IMR-90 (cell line): ENCODE measurements at regions not wholly inside any gene's neighbourhood (a gene's known extent, or its start where the extent isn't known, plus 50 kb on each side); places are given as distances from the start of the nearest gene placed in this dataset.

Source experiments
- ATAC-seq: fragments of 200-7000 bp; cut with Tn5 transposase; 2 replicates; pipeline ENCODE4 v1.9.1; 2020; ENCODE audit warnings: low read depth, mild to moderate bottlenecking, moderate library complexity
- BruUV-seq: library from RNA; stranded (reverse); fragments of 400-500 nt; replicated peaks from 2 replicates; lab custom pipeline; 2021; lab: Mats Ljungman, UMichigan
- CTCF ChIA-PET: fragments of 300-600 bp; formaldehyde crosslinking; extraction: SDS; loops from one replicate; lab custom pipeline; 2021; ENCODE audit warnings: antibody characterized with exemption; lab: Yijun Ruan, JAX
- POLR2A ChIA-PET: fragments of 300-600 bp; sonication (Branson Sonifier 250); formaldehyde crosslinking; loops from one replicate; lab custom pipeline; 2022; ENCODE audit warnings: antibody characterized with exemption; ENCODE audit not compliant: unreplicated experiment; lab: Charles Lee
- DNase-seq: peaks from one replicate; pipeline ENCODE4 v3.0.0; 2013
- H2AFZ ChIP-seq: replicated peaks from 2 replicates; pipeline ENCODE3; 2013; ENCODE audit warnings: low read length, mild to moderate bottlenecking; ENCODE audit not compliant: poor library complexity
- H2AK5ac ChIP-seq: 2 replicates; pipeline ENCODE4 v1.6.1; 2013; ENCODE audit warnings: low read depth, low read length, inconsistent platforms
- H2AK9ac ChIP-seq: replicated peaks from 2 replicates; pipeline ENCODE3; 2013; ENCODE audit warnings: mild to moderate bottlenecking, low read depth, low read length, moderate library complexity; ENCODE audit not compliant: poor library complexity
- H2BK120ac ChIP-seq: 2 replicates; pipeline ENCODE4 v1.6.1; 2013; ENCODE audit warnings: low read depth, low read length, inconsistent platforms
- H2BK15ac ChIP-seq: 3 replicates; pipeline ENCODE4 v1.6.1; 2013; ENCODE audit warnings: low read depth, low read length, inconsistent platforms
- H2BK20ac ChIP-seq: 2 replicates; pipeline ENCODE4 v1.6.1; 2013; ENCODE audit warnings: low read depth, mild to moderate bottlenecking, inconsistent platforms, low read length, moderate library complexity
- H2BK5ac ChIP-seq: 2 replicates; pipeline ENCODE4 v1.6.1; 2013; ENCODE audit warnings: mild to moderate bottlenecking, low read depth, low read length, inconsistent platforms; ENCODE audit not compliant: poor library complexity, severe bottlenecking
- H3K14ac ChIP-seq: replicated peaks from 2 replicates; pipeline ENCODE4 v1.6.1; 2013; ENCODE audit warnings: low read depth, low read length, inconsistent platforms
- H3K18ac ChIP-seq: 2 replicates; pipeline ENCODE4 v1.6.1; 2013; ENCODE audit warnings: low read depth, low read length, control low read depth
- H3K23ac ChIP-seq: 2 replicates; pipeline ENCODE4 v1.6.1; 2013; ENCODE audit warnings: low read depth, low read length, inconsistent platforms
- H3K27ac ChIP-seq: 2 replicates; pipeline ENCODE4 v1.5.1; 2013; ENCODE audit warnings: mild to moderate bottlenecking, control low read depth, low read length; ENCODE audit not compliant: insufficient read depth
- H3K27me3 ChIP-seq: 2 replicates; pipeline ENCODE4 v1.6.1; 2013; ENCODE audit warnings: low read length; ENCODE audit not compliant: control insufficient read depth, insufficient read depth
- H3K36me3 ChIP-seq: 2 replicates; pipeline ENCODE4 v1.6.1; 2013; ENCODE audit warnings: low read length, mixed read lengths; ENCODE audit not compliant: control insufficient read depth, insufficient read depth
- H3K4ac ChIP-seq: 2 replicates; pipeline ENCODE4 v1.6.1; 2013; ENCODE audit warnings: low read depth, low read length, inconsistent platforms
- H3K4me1 ChIP-seq: 2 replicates; pipeline ENCODE4 v1.6.1; 2013; ENCODE audit warnings: low read length, mixed read lengths; ENCODE audit not compliant: control insufficient read depth, insufficient read depth
- H3K4me2 ChIP-seq: 2 replicates; pipeline ENCODE4 v1.6.1; 2013; ENCODE audit warnings: low read depth, mild to moderate bottlenecking, control low read depth, low read length, moderate library complexity
- H3K4me3 ChIP-seq: 2 replicates; pipeline ENCODE4 v1.5.1; 2013; ENCODE audit warnings: low read depth, mild to moderate bottlenecking, control low read depth, low read length, moderate library complexity; ENCODE audit not compliant: insufficient read depth
- H3K56ac ChIP-seq: 2 replicates; pipeline ENCODE4 v1.6.1; 2013; ENCODE audit warnings: low read length, inconsistent platforms; ENCODE audit not compliant: insufficient read depth; ENCODE audit errors: extremely low read depth
- H3K79me1 ChIP-seq, 2 experiments: 2 replicates each; pipeline ENCODE4 v1.6.1; 2013; ENCODE audit warnings: low read length in 2 of 2, inconsistent platforms in 1 of 2, low read depth in 1 of 2
- H3K9ac ChIP-seq: 2 replicates; pipeline ENCODE4 v1.6.1; 2013; ENCODE audit warnings: low read depth, low read length, control low read depth
- H3K9me1 ChIP-seq: 2 replicates; pipeline ENCODE4 v1.6.1; 2013; ENCODE audit warnings: low read length, inconsistent platforms; ENCODE audit not compliant: insufficient read depth
- H3K9me3 ChIP-seq: 2 replicates; pipeline ENCODE4 v1.6.1; 2013; ENCODE audit warnings: low read length; ENCODE audit not compliant: control insufficient read depth, insufficient read depth
- H4K20me1 ChIP-seq: 2 replicates; pipeline ENCODE4 v1.6.1; 2013; ENCODE audit warnings: low read length, inconsistent platforms; ENCODE audit not compliant: insufficient read depth
- H4K5ac ChIP-seq: 2 replicates; pipeline ENCODE4 v1.6.1; 2013; ENCODE audit warnings: mild to moderate bottlenecking, low read depth, low read length, control low read depth
- H4K8ac ChIP-seq, 2 experiments: 2 replicates each; pipeline ENCODE4 v1.6.1; 2013; ENCODE audit warnings: low read depth in 2 of 2, low read length in 2 of 2, control low read depth in 1 of 2, inconsistent platforms in 1 of 2
- H4K91ac ChIP-seq: 2 replicates; pipeline ENCODE4 v1.6.1; 2013; ENCODE audit warnings: low read depth, low read length, inconsistent platforms; ENCODE audit not compliant: insufficient read depth
- CEBPB ChIP-seq: IDR thresholded peaks from 2 replicates; pipeline ENCODE4 v1.6.1; 2012; ENCODE audit warnings: low read depth, low read length, improper control_type of control experiment
- MAFK ChIP-seq: IDR thresholded peaks from 2 replicates; pipeline ENCODE4 v1.6.1; 2012; ENCODE audit warnings: low read depth, low read length, improper control_type of control experiment
- MAZ ChIP-seq: IDR thresholded peaks from 2 replicates; pipeline ENCODE4 v1.6.1; 2012; ENCODE audit warnings: low read depth, mild to moderate bottlenecking, low read length, improper control_type of control experiment, moderate library complexity, borderline replicate concordance
- MXI1 ChIP-seq: IDR thresholded peaks from 2 replicates; pipeline ENCODE4 v1.6.1; 2012; ENCODE audit warnings: low read depth, mild to moderate bottlenecking, low read length, moderate library complexity, borderline replicate concordance
- NFE2L2 ChIP-seq: fragments of 150-350 bp; IDR thresholded peaks from 2 replicates; pipeline ENCODE4 v1.6.1; 2016; ENCODE audit warnings: low read depth, mild to moderate bottlenecking, low read length
- RCOR1 ChIP-seq: IDR thresholded peaks from 2 replicates; pipeline ENCODE4 v1.6.1; 2012; ENCODE audit warnings: mild to moderate bottlenecking, low read length, improper control_type of control experiment; ENCODE audit not compliant: insufficient replicate concordance
- RFX5 ChIP-seq: IDR thresholded peaks from 2 replicates; pipeline ENCODE4 v1.8.0; 2012; ENCODE audit warnings: low read depth, mild to moderate bottlenecking, low read length, moderate library complexity
- WGBS, 2 experiments: methylation state at CpG; one replicate each; pipeline versions ENCODE4 v1.1.5 to v1.1.7; 2013; ENCODE audit warnings: missing lambda C conversion rate in 2 of 2; ENCODE audit not compliant: insufficient read length in 1 of 2; ENCODE audit errors: extremely low coverage in 2 of 2; 5-methylcytosine and 5-hydroxymethylcytosine counted together
- dilution Hi-C: fragments of 300-500 bp; cut with HindIII; formaldehyde crosslinking; loops from one replicate; pipeline ENCODE4 v1.14.3; 2018; ENCODE audit warnings: low sequenced_read_pairs; ENCODE audit not compliant: unreplicated experiment
- in situ Hi-C: fragments of 300-500 bp; cut with MboI; formaldehyde crosslinking; loops from 3 replicates; pipeline ENCODE4 v1.14.3; 2019; ENCODE audit warnings: low sequenced_read_pairs, inconsistent platforms, mixed read lengths
- intact Hi-C: fragments of 100-400 bp; cut with micrococcal nuclease; formaldehyde crosslinking; loops from 2 replicates; pipeline ENCODE4 v1.10.0; 2022
- TF ChIP-seq, protein P1 (sequence below): fragments of 150-350 bp; IDR thresholded peaks from 2 replicates; pipeline ENCODE4 v1.6.1; 2016; ENCODE audit warnings: low read depth, mild to moderate bottlenecking, low read length, moderate library complexity, borderline replicate concordance

DNA sequence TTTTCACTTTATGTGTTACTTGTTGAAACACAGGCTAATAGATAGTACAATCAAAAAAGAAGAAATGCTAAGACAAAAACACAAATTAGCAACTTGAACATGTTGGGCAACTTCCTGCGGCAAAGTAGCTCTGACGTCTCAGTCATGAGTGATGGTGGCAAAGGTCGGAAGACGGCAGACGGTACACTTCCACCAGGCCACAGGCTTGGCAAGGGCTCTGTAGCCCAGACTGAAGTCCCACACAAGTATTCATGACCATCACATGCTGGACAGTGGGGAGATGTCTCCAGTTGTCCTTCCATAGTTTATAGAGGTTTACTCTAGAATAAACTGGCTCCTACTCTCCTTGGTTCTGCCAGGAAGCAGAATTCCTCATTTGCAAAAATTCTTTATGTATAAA lies 831.3 kb downstream of the MTRR start:
- Histone ChIP-seq H4K91ac (no peak overlapping the region), H3K14ac (0 out of 2 replicates have a peak overlapping the region, but pooled peaks have one; percentile 18), H2AFZ (peak overlapping the region; percentile 66), H3K9me3 (no peaks in the 10 kb centered on the region), H2AK5ac (no peak overlapping the region), H3K4me1 (peaks cover 11% of the 10 kb centered on the region), H3K4me2 (peak overlapping the region; percentile 90), H4K20me1 (no peaks in the 10 kb centered on the region), H3K4ac (peak overlapping the region; percentile 54; the same call in 1 of the 2 replicates), H4K5ac (peak overlapping the region; percentile 78; the same call in 1 of the 2 replicates), H2BK120ac (peak overlapping the region; percentile 68; the same call in 1 of the 2 replicates), H2AK9ac (no peak overlapping the region), H3K36me3 (no peaks in the 10 kb centered on the region), H3K9me1 (no peaks in the 10 kb centered on the region), H3K18ac (no peak overlapping the region; the same call in 1 of the 2 replicates), H3K4me3 (peak overlapping the region; percentile 13; the same call in 1 of the 2 replicates), H4K8ac (peak overlapping the region in 1 of 2 experiments; percentile 55; a peak in 1 of 4 replicates), H3K23ac (0 out of 2 replicates have a peak overlapping the region, but pooled peaks have one; percentile 10), H3K79me1 (no peaks in the 10 kb centered on the region), H2BK5ac (peak overlapping the region; percentile 27), H2BK15ac (no peak overlapping the region), H2BK20ac (peak overlapping the region; percentile 77; the same call in 1 of the 2 replicates), H3K56ac (no peak overlapping the region), H3K9ac (no peak overlapping the region), H3K27me3 (no peaks in the 10 kb centered on the region), H3K27ac (peak overlapping the region; percentile 88; the same call in 1 of the 2 replicates)
- no TSS peak for BruUV-seq
- peak; percentile 61 for DNase-seq
- ATAC-seq, result peak; percentile 79
- POLR2A ChIA-PET, result no interaction called here
- TF ChIP-seq MXI1, result no peak
- TF ChIP-seq NFE2L2, result no peak
- TF ChIP-seq RCOR1, result no peak
- TF ChIP-seq, protein P1, sequence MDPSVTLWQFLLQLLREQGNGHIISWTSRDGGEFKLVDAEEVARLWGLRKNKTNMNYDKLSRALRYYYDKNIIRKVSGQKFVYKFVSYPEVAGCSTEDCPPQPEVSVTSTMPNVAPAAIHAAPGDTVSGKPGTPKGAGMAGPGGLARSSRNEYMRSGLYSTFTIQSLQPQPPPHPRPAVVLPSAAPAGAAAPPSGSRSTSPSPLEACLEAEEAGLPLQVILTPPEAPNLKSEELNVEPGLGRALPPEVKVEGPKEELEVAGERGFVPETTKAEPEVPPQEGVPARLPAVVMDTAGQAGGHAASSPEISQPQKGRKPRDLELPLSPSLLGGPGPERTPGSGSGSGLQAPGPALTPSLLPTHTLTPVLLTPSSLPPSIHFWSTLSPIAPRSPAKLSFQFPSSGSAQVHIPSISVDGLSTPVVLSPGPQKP, result no peak
- peak; percentile 65; the same call in 1 of the 2 replicates for TF ChIP-seq CEBPB
- no peak for TF ChIP-seq MAZ
- no peak for TF ChIP-seq RFX5
- TF ChIP-seq MAFK, result no peak
- intact Hi-C loops, result no loop called here
- dilution Hi-C loops, result no loop called here
- in situ Hi-C loops, result no loop called here
- CTCF ChIA-PET, result no interaction called here
- WGBS, 2 experiments, result no CpG with 5 or more reads among the region's 5 CpGs
